ENCODE measurements at regions not wholly inside any gene's neighbourhood (a gene's known extent, or its start where the extent isn't known, plus 50 kb on each side); places are given as distances from the start of the nearest gene placed in this dataset.
"Not testable (repeated sequence)": the region's sequence is repeated elsewhere in the genome, so short reads cannot be mapped to it uniquely, and the experiment has no call there.

DNA sequence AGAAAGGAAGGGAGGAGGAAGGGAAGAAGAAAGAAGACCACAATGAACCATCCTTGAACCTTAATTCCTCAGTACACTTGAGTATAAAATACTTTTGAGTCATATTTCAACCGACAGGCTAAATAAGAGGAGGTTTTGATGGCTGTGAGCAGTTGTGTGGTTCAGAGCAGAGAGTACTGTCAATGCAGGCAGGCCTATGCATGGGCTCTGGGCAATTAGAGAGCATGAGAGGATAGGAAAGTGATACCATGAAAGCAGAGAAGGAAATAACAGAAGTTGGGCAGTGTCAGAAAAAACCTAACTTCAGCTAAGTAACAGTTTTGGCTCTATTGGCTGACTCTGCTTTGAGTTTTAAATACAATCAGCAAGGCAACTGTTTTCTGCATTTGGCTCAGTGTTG lies 123.6 kb upstream of the STK17B start:
- Histone ChIP-seq H3K27me3 (ENCODE audit: insufficient read depth, low read length) (no peaks in the 10 kb centered on the region), H3K9me3 (ENCODE audit: low read length) (no peaks in the 10 kb centered on the region), H4K20me1 (ENCODE audit: insufficient read depth, low read length) (no peaks in the 10 kb centered on the region), H3K79me2 (ENCODE audit: insufficient read depth, low read length) (no peaks in the 10 kb centered on the region), H3K36me3 (ENCODE audit: insufficient read depth, low read length) (no peaks in the 10 kb centered on the region), H3K4me1 (ENCODE audit: insufficient read depth, low read length, severe bottlenecking) (no peaks in the 10 kb centered on the region), H3K27ac (ENCODE audit: low read depth, low read length, poor library complexity, severe bottlenecking) (no peak overlapping the region), H3K4me3 (ENCODE audit: low read depth, low read length, poor library complexity, severe bottlenecking) (no peak overlapping the region), H3K9ac (ENCODE audit: low read length) (no peak overlapping the region), H2AFZ (ENCODE audit: low read length) (no peak overlapping the region), H3K9me2 (ENCODE audit: low read depth, low read length) (no peaks in the 10 kb centered on the region), H3K4me2 (ENCODE audit: low read length) (no peak overlapping the region), H3F3A (ENCODE audit: insufficient read depth, low read length) (no peaks in the 10 kb centered on the region)
- TF ChIP-seq, protein P1, sequence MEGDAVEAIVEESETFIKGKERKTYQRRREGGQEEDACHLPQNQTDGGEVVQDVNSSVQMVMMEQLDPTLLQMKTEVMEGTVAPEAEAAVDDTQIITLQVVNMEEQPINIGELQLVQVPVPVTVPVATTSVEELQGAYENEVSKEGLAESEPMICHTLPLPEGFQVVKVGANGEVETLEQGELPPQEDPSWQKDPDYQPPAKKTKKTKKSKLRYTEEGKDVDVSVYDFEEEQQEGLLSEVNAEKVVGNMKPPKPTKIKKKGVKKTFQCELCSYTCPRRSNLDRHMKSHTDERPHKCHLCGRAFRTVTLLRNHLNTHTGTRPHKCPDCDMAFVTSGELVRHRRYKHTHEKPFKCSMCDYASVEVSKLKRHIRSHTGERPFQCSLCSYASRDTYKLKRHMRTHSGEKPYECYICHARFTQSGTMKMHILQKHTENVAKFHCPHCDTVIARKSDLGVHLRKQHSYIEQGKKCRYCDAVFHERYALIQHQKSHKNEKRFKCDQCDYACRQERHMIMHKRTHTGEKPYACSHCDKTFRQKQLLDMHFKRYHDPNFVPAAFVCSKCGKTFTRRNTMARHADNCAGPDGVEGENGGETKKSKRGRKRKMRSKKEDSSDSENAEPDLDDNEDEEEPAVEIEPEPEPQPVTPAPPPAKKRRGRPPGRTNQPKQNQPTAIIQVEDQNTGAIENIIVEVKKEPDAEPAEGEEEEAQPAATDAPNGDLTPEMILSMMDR (IDR thresholded peaks at IDR 0.05; ENCODE audit: low read length) = no peak
- no peak for TF ChIP-seq EZH2 (IDR thresholded peaks at IDR 0.05; ENCODE audit: borderline replicate concordance, low read length)

DNA sequence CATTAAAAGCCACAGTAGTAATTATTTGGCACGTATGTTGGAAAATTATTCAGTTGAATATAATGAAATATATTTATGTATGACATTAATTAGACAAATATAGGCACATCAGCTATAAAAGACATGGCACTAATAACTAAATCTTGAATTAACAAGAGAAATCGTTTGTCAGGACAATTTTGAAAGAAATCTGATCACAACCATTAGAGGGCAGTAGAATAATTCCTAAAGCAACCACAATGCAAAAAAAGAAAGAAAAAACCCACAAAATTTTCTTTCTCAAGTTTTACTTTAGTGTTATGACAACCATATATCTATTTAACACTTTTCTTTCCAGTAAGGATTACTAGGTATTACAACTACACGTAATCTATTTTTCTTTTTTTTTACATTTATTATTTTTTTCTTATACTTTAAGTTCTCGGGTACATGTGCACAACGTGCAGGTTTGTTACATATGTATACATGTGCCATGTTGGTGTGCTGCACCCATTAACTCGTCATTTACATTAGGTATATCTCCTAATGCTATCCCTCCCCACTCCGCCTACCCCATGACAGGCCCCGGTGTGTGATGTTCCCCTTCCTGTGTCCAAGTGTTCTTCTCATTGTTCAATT lies 126.8 kb upstream of the STK17B start:
- H3K4me1 ChIP-seq (ENCODE audit: insufficient read depth, low read length, severe bottlenecking); H3K4me3 ChIP-seq (ENCODE audit: low read depth, low read length, poor library complexity, severe bottlenecking); H3K79me2 ChIP-seq (ENCODE audit: insufficient read depth, low read length); H3K27me3 ChIP-seq (ENCODE audit: insufficient read depth, low read length); H4K20me1 ChIP-seq (ENCODE audit: insufficient read depth, low read length); H3F3A ChIP-seq (ENCODE audit: insufficient read depth, low read length); H3K9ac ChIP-seq (ENCODE audit: low read length); H3K36me3 ChIP-seq (ENCODE audit: insufficient read depth, low read length); H3K9me3 ChIP-seq (ENCODE audit: low read length); H2AFZ ChIP-seq (ENCODE audit: low read length); H3K4me2 ChIP-seq (ENCODE audit: low read length); H3K27ac ChIP-seq (ENCODE audit: low read depth, low read length, poor library complexity, severe bottlenecking); H3K9me2 ChIP-seq (ENCODE audit: low read depth, low read length): not testable (repeated sequence)
- TF ChIP-seq, protein P1 (IDR thresholded peaks at IDR 0.05; ENCODE audit: low read length) = peak; percentile 62; the same call in 1 of the 2 replicates

DNA sequence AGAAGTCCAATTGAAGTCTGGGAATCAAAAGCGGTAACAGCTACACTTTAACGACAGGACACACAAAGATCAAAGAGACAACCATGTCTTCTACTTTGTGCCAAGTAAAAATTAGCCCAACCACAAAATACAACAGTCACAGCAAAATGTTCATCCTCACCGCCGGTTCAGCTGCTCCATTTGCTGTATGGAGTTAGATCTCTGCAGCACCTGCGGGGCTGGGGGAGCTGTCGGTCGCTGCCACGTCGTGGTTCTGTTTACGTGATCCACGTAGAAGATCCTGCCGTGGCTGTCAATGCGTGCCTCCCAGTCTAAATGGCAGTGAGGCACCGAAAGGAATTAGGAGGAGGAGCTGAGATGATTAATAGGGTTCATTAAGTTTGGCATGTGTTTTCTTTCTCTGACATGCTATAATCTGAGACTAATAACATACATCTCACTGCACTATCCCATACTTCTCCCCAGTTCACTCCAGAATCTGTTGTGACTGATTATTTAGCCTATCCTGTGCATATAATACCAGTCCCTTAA lies 136.5 kb upstream of the STK17B start:
- TF ChIP-seq EZH2 (IDR thresholded peaks at IDR 0.05; ENCODE audit: borderline replicate concordance, low read length) = no peak
- TF ChIP-seq, protein P1 (IDR thresholded peaks at IDR 0.05; ENCODE audit: low read length) = no peak
- H3K79me2 ChIP-seq (ENCODE audit: insufficient read depth, low read length) = no peaks in the 10 kb centered on the region
- no peaks in the 10 kb centered on the region for H3K9me3 ChIP-seq (ENCODE audit: low read length)
- H3K4me1 ChIP-seq (ENCODE audit: insufficient read depth, low read length, severe bottlenecking) = no peaks in the 10 kb centered on the region
- H3K36me3 ChIP-seq (ENCODE audit: insufficient read depth, low read length) = no peaks in the 10 kb centered on the region
- no peaks in the 10 kb centered on the region for H3F3A ChIP-seq (ENCODE audit: insufficient read depth, low read length)
- no peak overlapping the region for H3K4me3 ChIP-seq (ENCODE audit: low read depth, low read length, poor library complexity, severe bottlenecking)
- H3K27ac ChIP-seq (ENCODE audit: low read depth, low read length, poor library complexity, severe bottlenecking) = no peak overlapping the region
- no peaks in the 10 kb centered on the region for H3K9me2 ChIP-seq (ENCODE audit: low read depth, low read length)
- no peak overlapping the region for H3K9ac ChIP-seq (ENCODE audit: low read length)
- no peak overlapping the region for H2AFZ ChIP-seq (ENCODE audit: low read length)
- H4K20me1 ChIP-seq (ENCODE audit: insufficient read depth, low read length) = no peaks in the 10 kb centered on the region
- 0 out of 2 replicates have a peak, but pooled peaks cover 4% of the 10 kb centered on the region for H3K27me3 ChIP-seq (ENCODE audit: insufficient read depth, low read length)
- H3K4me2 ChIP-seq (ENCODE audit: low read length) = no peak overlapping the region

All from OCI-LY1 (cell line).